Kidney (tissue), 13 donors: ENCODE measurements at regions not wholly inside any gene's neighbourhood (a gene's known extent, or its start where the extent isn't known, plus 50 kb on each side); places are given as distances from the start of the nearest gene placed in this dataset.

ENCODE experiments used
- DNase-seq, 5 donors: peaks; one replicate each; pipeline ENCODE4 v3.0.0-alpha.2; 2013 to 2020
- FAIRE-seq: peaks from 2 replicates; lab custom pipeline; 2012; peaks lifted over from hg19 to GRCh38; lab: Jason Lieb, UNC
- H3K27ac ChIP-seq, 2 donors: one replicate each; pipeline ENCODE4 v1.7.0; 2013; ENCODE audit warnings: low read depth in 2 of 2, low read length in 2 of 2, inconsistent platforms in 1 of 2
- H3K27me3 ChIP-seq: one replicate; pipeline ENCODE4 v1.7.1; 2013; ENCODE audit warnings: low read length, inconsistent platforms; ENCODE audit not compliant: control insufficient read depth, insufficient read depth
- H3K36me3 ChIP-seq, 3 donors: one replicate each; pipeline versions ENCODE4 v1.7.0 to v1.7.1; 2013; ENCODE audit warnings: low read length in 3 of 3, control low read depth in 1 of 3, inconsistent platforms in 1 of 3; ENCODE audit not compliant: insufficient read depth in 3 of 3, control insufficient read depth in 2 of 3
- H3K4me1 ChIP-seq, 3 donors: one replicate each; pipeline versions ENCODE4 v1.7.0 to v1.7.1; 2013; ENCODE audit warnings: low read length in 3 of 3, inconsistent platforms in 1 of 3, low read depth in 1 of 3; ENCODE audit not compliant: control insufficient read depth in 2 of 3, insufficient read depth in 2 of 3
- H3K4me3 ChIP-seq, 3 donors: one replicate each; pipeline versions ENCODE4 v1.7.0 to v1.8.1; 2013; ENCODE audit warnings: low read length in 3 of 3, control low read depth in 1 of 3, inconsistent platforms in 1 of 3
- H3K9ac ChIP-seq, 3 donors: one replicate each; pipeline versions ENCODE4 v1.7.0 to v1.7.1; 2013; ENCODE audit warnings: low read length in 3 of 3, control low read depth in 1 of 3, inconsistent platforms in 1 of 3
- H3K9me3 ChIP-seq, 3 donors: one replicate each; pipeline versions ENCODE4 v1.7.0 to v1.7.1; 2013; ENCODE audit warnings: low read length in 3 of 3, control low read depth in 1 of 3, inconsistent platforms in 1 of 3; ENCODE audit not compliant: control insufficient read depth in 2 of 3, insufficient read depth in 1 of 3
- CTCF ChIP-seq: IDR thresholded peaks from 3 replicates; pipeline ENCODE4 v1.5.1; 2012; ENCODE audit warnings: mild to moderate bottlenecking, moderate library complexity, borderline replicate concordance; ENCODE audit not compliant: insufficient read depth; ENCODE audit errors: extremely low read depth
- intact Hi-C: fragments of 100-400 bp; cut with DNase I; formaldehyde crosslinking; loops from one replicate; pipeline ENCODE4 v1.11.1; 2022
- donor health status: control.
- donor health status: control.
- donor health status: control.
- donor health status: control.
- donor health status: control.
- donor health status: DM: yes; HTN: yes; CAD: no.
- donor health status: Normal renal cell carcinoma (clear cell type).

GRCh38 chr5:135140446-135141204 is 106.6 kb upstream of the PITX1 start:
- no peaks in the 10 kb centered on the region for H3K36me3 ChIP-seq
- no peaks in the 10 kb centered on the region for H3K4me1 ChIP-seq
- H3K4me3 ChIP-seq: no peak overlapping the region
- H3K27ac ChIP-seq: no peak overlapping the region
- intact Hi-C loops: no loop called here
- no peak overlapping the region for H3K9ac ChIP-seq
- TF ChIP-seq CTCF: no peak
- H3K27me3 ChIP-seq: no peaks in the 10 kb centered on the region
- no peak for FAIRE-seq
- no peaks in the 10 kb centered on the region for H3K9me3 ChIP-seq
- peak in 1 of 5 donors; percentile 47 for DNase-seq

GRCh38 chr5:135139381-135140134 is 105.5 kb upstream of the PITX1 start:
- Histone ChIP-seq H3K36me3 (no peaks in the 10 kb centered on the region), H3K9ac (no peak overlapping the region), H3K4me3 (no peak overlapping the region), H3K9me3 (no peaks in the 10 kb centered on the region), H3K4me1 (no peaks in the 10 kb centered on the region), H3K27me3 (no peaks in the 10 kb centered on the region), H3K27ac (no peak overlapping the region)
- no peak for TF ChIP-seq CTCF
- FAIRE-seq (no peak), DNase-seq (peak in 3 of 5 donors; percentile 21 to 73 (median 59))
- intact Hi-C loops: no loop called here

- no peaks in the 10 kb centered on the region for H3K9me3 ChIP-seq
- DNase-seq: no peak
- no peaks in the 10 kb centered on the region for H3K27me3 ChIP-seq
- no peak for FAIRE-seq
- no peak overlapping the region for H3K4me3 ChIP-seq
- H3K36me3 ChIP-seq: no peaks in the 10 kb centered on the region
- no peak overlapping the region for H3K9ac ChIP-seq
- H3K27ac ChIP-seq: no peak overlapping the region
- intact Hi-C loops: no loop called here
- TF ChIP-seq CTCF: no peak
- H3K4me1 ChIP-seq: no peaks in the 10 kb centered on the region
Observed at GRCh38 chr5:135138116-135138850, 104.3 kb upstream of the PITX1 start.
